Endothelial cell of umbilical vein (primary cell): ENCODE measurements at regions not wholly inside any gene's neighbourhood (a gene's known extent, or its start where the extent isn't known, plus 50 kb on each side); places are given as distances from the start of the nearest gene placed in this dataset.

ENCODE experiments used
- BruUV-seq: library from RNA; stranded (reverse); fragments of 400-500 nt; replicated peaks from 2 replicates; lab custom pipeline; 2021; lab: Mats Ljungman, UMichigan
- CTCF ChIA-PET: fragments of 300-600, 350-600 bp; sonication (Branson Sonifier 250); formaldehyde crosslinking; loops from one replicate; lab custom pipeline; 2021; ENCODE audit warnings: antibody characterized with exemption, inconsistent platforms; lab: Charles Lee
- POLR2A ChIA-PET: fragments of 300-600, 350-600 bp; sonication (Branson Sonifier 250); formaldehyde crosslinking; loops from one replicate; lab custom pipeline; 2021; ENCODE audit warnings: antibody characterized with exemption, inconsistent platforms; lab: Charles Lee
- DNase-seq: peaks from one replicate; pipeline ENCODE4 v3.0.0-alpha.2; 2011; ENCODE audit warnings: low read depth, low spot score
- FAIRE-seq: peaks from 2 replicates; lab custom pipeline; 2011; peaks lifted over from hg19 to GRCh38; lab: Jason Lieb, UNC
- H2AFZ ChIP-seq: 2 replicates; pipeline ENCODE4 v1.6.0; 2012; ENCODE audit warnings: low read depth, low read length, control low read depth, inconsistent platforms
- H3K27ac ChIP-seq: 2 replicates; pipeline ENCODE4 v1.5.1; 2011; ENCODE audit warnings: low read depth, mild to moderate bottlenecking, control low read depth, low read length, moderate library complexity; ENCODE audit not compliant: insufficient read depth
- H3K27me3 ChIP-seq, 2 experiments: 2 replicates each; pipeline versions ENCODE4 v1.6.0 to v1.6.1; 2011; ENCODE audit warnings: low read length in 2 of 2, mixed read lengths in 1 of 2; ENCODE audit not compliant: control insufficient read depth in 2 of 2, insufficient read depth in 2 of 2
- H3K36me3 ChIP-seq, 2 experiments: 2 replicates in 1 of 2; 3 replicates in 1 of 2; pipeline ENCODE4 v1.5.1; 2011; ENCODE audit warnings: low read length in 2 of 2, mild to moderate bottlenecking in 1 of 2, moderate library complexity in 1 of 2; ENCODE audit not compliant: control insufficient read depth in 2 of 2, insufficient read depth in 2 of 2; ENCODE audit errors: extremely low read depth in 1 of 2
- H3K4me1 ChIP-seq: 3 replicates; pipeline ENCODE4 v1.5.1; 2011; ENCODE audit warnings: mild to moderate bottlenecking, low read length; ENCODE audit not compliant: control insufficient read depth, insufficient read depth; ENCODE audit errors: extremely low read depth
- H3K4me2 ChIP-seq: 2 replicates; pipeline ENCODE4 v1.6.1; 2011; ENCODE audit warnings: low read length, control low read depth, mixed read lengths; ENCODE audit not compliant: insufficient read depth
- H3K4me3 ChIP-seq, 3 experiments: fragments of 200-600 bp in 1 of 3; sonication (generic), shearing (Covaris generic) in 1 of 3; replicated peaks in 1 of 3; 2 replicates each; pipeline ENCODE4 v1.5.1; 2011 to 2016; ENCODE audit warnings: control low read depth in 3 of 3, low read length in 3 of 3, mild to moderate bottlenecking in 2 of 3, inconsistent platforms in 1 of 3, low read depth in 1 of 3, moderate library complexity in 1 of 3; ENCODE audit not compliant: insufficient read depth in 1 of 3
- H3K79me2 ChIP-seq: 2 replicates; pipeline ENCODE4 v1.6.0; 2012; ENCODE audit warnings: low read length, inconsistent platforms; ENCODE audit not compliant: control insufficient read depth, insufficient read depth
- H3K9ac ChIP-seq: replicated peaks from 2 replicates; pipeline ENCODE3; 2011; ENCODE audit warnings: low read length, control low read depth; ENCODE audit not compliant: insufficient read depth; ENCODE audit errors: extremely low read depth
- H3K9me1 ChIP-seq: replicated peaks from 3 replicates; pipeline ENCODE4 v1.6.0; 2011; ENCODE audit warnings: mild to moderate bottlenecking, low read length; ENCODE audit not compliant: control insufficient read depth, insufficient read depth; ENCODE audit errors: extremely low read depth
- H3K9me3 ChIP-seq: replicated peaks from 2 replicates; pipeline ENCODE4 v1.5.1; 2012; ENCODE audit warnings: low read length, inconsistent platforms; ENCODE audit not compliant: control insufficient read depth, insufficient read depth
- H4K20me1 ChIP-seq: replicated peaks from 2 replicates; pipeline ENCODE3; 2011; ENCODE audit warnings: mild to moderate bottlenecking, low read length; ENCODE audit not compliant: control insufficient read depth, insufficient read depth; ENCODE audit errors: extremely low read depth
- EZH2 ChIP-seq: IDR thresholded peaks from 2 replicates; pipeline ENCODE4 v1.6.1; 2012; ENCODE audit warnings: borderline replicate concordance, low read depth, mild to moderate bottlenecking, moderate library complexity, low read length, inconsistent platforms; ENCODE audit not compliant: severe bottlenecking
- FOS ChIP-seq: IDR thresholded peaks from 2 replicates; pipeline ENCODE4 v1.6.1; 2011; ENCODE audit warnings: mild to moderate bottlenecking, low read length, moderate library complexity, borderline replicate concordance; ENCODE audit not compliant: insufficient read depth
- GATA2 ChIP-seq: IDR thresholded peaks from 2 replicates; pipeline ENCODE4 v1.7.0; 2011; ENCODE audit warnings: low read depth, mild to moderate bottlenecking, moderate library complexity, mixed read lengths, low read length; ENCODE audit not compliant: insufficient read length, insufficient read depth
- JUN ChIP-seq: IDR thresholded peaks from 2 replicates; pipeline ENCODE4 v1.6.1; 2011; ENCODE audit warnings: borderline replicate concordance, low read depth; ENCODE audit not compliant: insufficient read length, insufficient read depth
- MYC ChIP-seq: IDR thresholded peaks from one replicate; pipeline ENCODE4 v1.6.1; 2011; ENCODE audit warnings: mild to moderate bottlenecking, low read depth, low read length
- POLR2A ChIP-seq: IDR thresholded peaks from 2 replicates; pipeline ENCODE4 v1.6.1; 2012; ENCODE audit warnings: low read depth, mild to moderate bottlenecking, control low read depth, low read length
- POLR2AphosphoS5 ChIP-seq: IDR thresholded peaks from 2 replicates; pipeline ENCODE4 v1.6.1; 2012; ENCODE audit warnings: low read depth, mild to moderate bottlenecking, control low read depth, low read length, moderate library complexity; ENCODE audit not compliant: insufficient read depth
- dilution Hi-C: fragments of 300-500 bp; cut with MboI; formaldehyde crosslinking; loops from one replicate; pipeline ENCODE4 v1.15.0; 2019; ENCODE audit warnings: low sequenced_read_pairs; ENCODE audit not compliant: extremely low pct_ligation_motif_present
- intact Hi-C: fragments of 100-400 bp; cut with micrococcal nuclease; formaldehyde crosslinking; loops from one replicate; pipeline ENCODE4 v1.10.0; 2022
- TF ChIP-seq, protein P1 (sequence below): IDR thresholded peaks from 2 replicates; pipeline ENCODE4 v1.6.1; 2011; ENCODE audit not compliant: insufficient read depth, insufficient read length
- TF ChIP-seq, protein P2 (sequence below), 2 donors: IDR thresholded peaks; 1 replicate in 1 of 2; 2 replicates in 1 of 2; pipeline ENCODE4 v1.5.1; 2011; ENCODE audit warnings: low read length in 2 of 2, mild to moderate bottlenecking in 2 of 2, moderate library complexity in 2 of 2, control low read depth in 1 of 2, inconsistent platforms in 1 of 2, low read depth in 1 of 2; ENCODE audit not compliant: insufficient read depth in 1 of 2; ENCODE audit errors: extremely low read depth in 1 of 2

DNA sequence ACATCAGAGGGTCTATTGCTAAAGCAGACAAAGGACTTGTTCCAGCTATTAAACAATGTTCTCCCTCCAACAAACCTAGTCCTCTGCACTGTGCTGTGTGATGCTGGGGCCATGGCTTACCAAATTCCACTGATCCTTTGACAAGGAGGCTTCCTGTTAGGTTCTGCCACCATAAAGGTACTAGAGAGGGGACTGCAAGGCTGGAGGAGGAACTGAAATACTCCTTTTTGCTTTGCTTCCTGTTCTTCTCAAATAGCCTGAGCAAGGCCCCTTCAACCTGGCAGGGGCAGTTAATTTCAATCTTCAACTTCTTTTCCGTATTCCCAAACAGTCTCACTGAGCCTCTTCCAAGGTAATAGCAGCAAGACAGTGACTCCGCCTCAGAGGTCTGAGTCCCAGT, 286.4 kb upstream of the IRAK1BP1 start:
- no peaks in the 10 kb centered on the region for H3K9me3 ChIP-seq
- ChIA-PET CTCF (no interaction called here), POLR2A (no interaction called here)
- H2AFZ ChIP-seq: no peak overlapping the region
- no TSS peak for BruUV-seq
- TF ChIP-seq EZH2 (no peak), MYC (no peak), GATA2 (no peak), POLR2AphosphoS5 (no peak), JUN (no peak), POLR2A (no peak), FOS (no peak)
- TF ChIP-seq, protein P1, sequence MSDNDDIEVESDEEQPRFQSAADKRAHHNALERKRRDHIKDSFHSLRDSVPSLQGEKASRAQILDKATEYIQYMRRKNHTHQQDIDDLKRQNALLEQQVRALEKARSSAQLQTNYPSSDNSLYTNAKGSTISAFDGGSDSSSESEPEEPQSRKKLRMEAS: no peak
- TF ChIP-seq, protein P2, sequence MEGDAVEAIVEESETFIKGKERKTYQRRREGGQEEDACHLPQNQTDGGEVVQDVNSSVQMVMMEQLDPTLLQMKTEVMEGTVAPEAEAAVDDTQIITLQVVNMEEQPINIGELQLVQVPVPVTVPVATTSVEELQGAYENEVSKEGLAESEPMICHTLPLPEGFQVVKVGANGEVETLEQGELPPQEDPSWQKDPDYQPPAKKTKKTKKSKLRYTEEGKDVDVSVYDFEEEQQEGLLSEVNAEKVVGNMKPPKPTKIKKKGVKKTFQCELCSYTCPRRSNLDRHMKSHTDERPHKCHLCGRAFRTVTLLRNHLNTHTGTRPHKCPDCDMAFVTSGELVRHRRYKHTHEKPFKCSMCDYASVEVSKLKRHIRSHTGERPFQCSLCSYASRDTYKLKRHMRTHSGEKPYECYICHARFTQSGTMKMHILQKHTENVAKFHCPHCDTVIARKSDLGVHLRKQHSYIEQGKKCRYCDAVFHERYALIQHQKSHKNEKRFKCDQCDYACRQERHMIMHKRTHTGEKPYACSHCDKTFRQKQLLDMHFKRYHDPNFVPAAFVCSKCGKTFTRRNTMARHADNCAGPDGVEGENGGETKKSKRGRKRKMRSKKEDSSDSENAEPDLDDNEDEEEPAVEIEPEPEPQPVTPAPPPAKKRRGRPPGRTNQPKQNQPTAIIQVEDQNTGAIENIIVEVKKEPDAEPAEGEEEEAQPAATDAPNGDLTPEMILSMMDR (IDR thresholded peaks at IDR 0.05; ENCODE audit: extremely low read depth in 1 of 2, insufficient read depth in 1 of 2, low read depth in 1 of 2, low read length in 2 of 2): no peak
- no peaks in the 10 kb centered on the region for H4K20me1 ChIP-seq
- no peaks in the 10 kb centered on the region for H3K27me3 ChIP-seq
- no peak overlapping the region for H3K4me2 ChIP-seq
- no peak for FAIRE-seq
- no peak for DNase-seq
- no peaks in the 10 kb centered on the region for H3K79me2 ChIP-seq
- no peaks in the 10 kb centered on the region for H3K4me1 ChIP-seq
- dilution Hi-C loops: no loop called here
- H3K9me1 ChIP-seq: no peaks in the 10 kb centered on the region
- H3K9ac ChIP-seq: no peak overlapping the region
- no peak overlapping the region for H3K27ac ChIP-seq
- H3K36me3 ChIP-seq: no peaks in the 10 kb centered on the region
- intact Hi-C loops: no loop called here
- no peak overlapping the region for H3K4me3 ChIP-seq
